Ishikawa (cell line): ENCODE measurements at regions not wholly inside any gene's neighbourhood (a gene's known extent, or its start where the extent isn't known, plus 50 kb on each side); places are given as distances from the start of the nearest gene placed in this dataset.

Experiments used
- CEBPB ChIP-seq: IDR thresholded peaks from 2 replicates; pipeline ENCODE4 v1.6.1; 2012
- CREB1 ChIP-seq: IDR thresholded peaks from 2 replicates; pipeline ENCODE4 v1.6.1; 2012; ENCODE audit warnings: low read depth
- EGR1 ChIP-seq: IDR thresholded peaks from 2 replicates; pipeline ENCODE4 v1.6.1; 2012
- EP300 ChIP-seq: IDR thresholded peaks from 2 replicates; pipeline ENCODE4 v1.6.1; 2012; ENCODE audit warnings: borderline replicate concordance
- FOXM1 ChIP-seq: IDR thresholded peaks from 2 replicates; pipeline ENCODE4 v1.6.1; 2012; ENCODE audit warnings: low read depth, borderline replicate concordance
- NFIC ChIP-seq: IDR thresholded peaks from 2 replicates; pipeline ENCODE4 v1.6.1; 2012
- RAD21 ChIP-seq: IDR thresholded peaks from 2 replicates; pipeline ENCODE4 v1.6.1; 2012; ENCODE audit warnings: low read depth
- TAF1 ChIP-seq: IDR thresholded peaks from 2 replicates; pipeline ENCODE4 v1.6.1; 2012; ENCODE audit warnings: low read depth, mild to moderate bottlenecking
- TCF12 ChIP-seq: IDR thresholded peaks from 2 replicates; pipeline ENCODE4 v1.6.1; 2012; ENCODE audit warnings: low read depth
- TEAD4 ChIP-seq: IDR thresholded peaks from 2 replicates; pipeline ENCODE4 v1.6.1; 2012
- YY1 ChIP-seq: IDR thresholded peaks from 2 replicates; pipeline ENCODE4 v1.6.1; 2012; ENCODE audit warnings: low read depth
- ZBTB7A ChIP-seq: IDR thresholded peaks from 2 replicates; pipeline ENCODE4 v1.6.1; 2012; ENCODE audit warnings: low read depth
- TF ChIP-seq, protein P1 (sequence below): IDR thresholded peaks from 2 replicates; pipeline ENCODE4 v1.6.1; 2012
- TF ChIP-seq, protein P2 (sequence below): IDR thresholded peaks from 2 replicates; pipeline ENCODE4 v1.6.1; 2012
- TF ChIP-seq, protein P3 (sequence below): IDR thresholded peaks from 2 replicates; pipeline ENCODE4 v1.6.1; 2012; ENCODE audit warnings: low read depth, mild to moderate bottlenecking

DNA sequence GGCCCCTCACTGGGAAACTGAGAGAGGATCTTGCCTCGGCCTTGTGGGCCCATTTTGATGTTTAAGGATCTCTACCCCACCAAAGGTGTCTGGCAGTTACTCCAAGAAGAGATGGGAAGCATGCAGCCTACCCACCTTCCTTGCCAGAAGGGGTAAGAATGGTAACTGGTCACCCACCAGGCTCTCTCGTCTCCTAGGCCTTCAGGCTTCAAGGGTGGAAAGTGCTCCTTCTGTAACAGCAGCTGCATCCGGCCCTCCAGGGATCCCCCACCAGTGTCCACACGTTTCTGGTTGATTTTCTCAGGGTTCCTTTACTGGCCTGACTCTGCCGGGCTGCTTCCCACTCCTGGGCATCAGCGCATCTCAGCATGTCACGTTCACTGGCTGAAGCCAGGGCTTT lies 204.4 kb upstream of the IRX1 start:
- TF ChIP-seq YY1 (no peak), TEAD4 (no peak), FOXM1 (no peak), RAD21 (no peak), CREB1 (no peak), CEBPB (no peak), TAF1 (no peak), EP300 (no peak), EGR1 (no peak), NFIC (no peak), TCF12 (no peak)
- TF ChIP-seq, protein P1, sequence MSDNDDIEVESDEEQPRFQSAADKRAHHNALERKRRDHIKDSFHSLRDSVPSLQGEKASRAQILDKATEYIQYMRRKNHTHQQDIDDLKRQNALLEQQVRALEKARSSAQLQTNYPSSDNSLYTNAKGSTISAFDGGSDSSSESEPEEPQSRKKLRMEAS: no peak
- TF ChIP-seq, protein P2, sequence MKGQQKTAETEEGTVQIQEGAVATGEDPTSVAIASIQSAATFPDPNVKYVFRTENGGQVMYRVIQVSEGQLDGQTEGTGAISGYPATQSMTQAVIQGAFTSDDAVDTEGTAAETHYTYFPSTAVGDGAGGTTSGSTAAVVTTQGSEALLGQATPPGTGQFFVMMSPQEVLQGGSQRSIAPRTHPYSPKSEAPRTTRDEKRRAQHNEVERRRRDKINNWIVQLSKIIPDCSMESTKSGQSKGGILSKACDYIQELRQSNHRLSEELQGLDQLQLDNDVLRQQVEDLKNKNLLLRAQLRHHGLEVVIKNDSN: no peak
- TF ChIP-seq, protein P3, sequence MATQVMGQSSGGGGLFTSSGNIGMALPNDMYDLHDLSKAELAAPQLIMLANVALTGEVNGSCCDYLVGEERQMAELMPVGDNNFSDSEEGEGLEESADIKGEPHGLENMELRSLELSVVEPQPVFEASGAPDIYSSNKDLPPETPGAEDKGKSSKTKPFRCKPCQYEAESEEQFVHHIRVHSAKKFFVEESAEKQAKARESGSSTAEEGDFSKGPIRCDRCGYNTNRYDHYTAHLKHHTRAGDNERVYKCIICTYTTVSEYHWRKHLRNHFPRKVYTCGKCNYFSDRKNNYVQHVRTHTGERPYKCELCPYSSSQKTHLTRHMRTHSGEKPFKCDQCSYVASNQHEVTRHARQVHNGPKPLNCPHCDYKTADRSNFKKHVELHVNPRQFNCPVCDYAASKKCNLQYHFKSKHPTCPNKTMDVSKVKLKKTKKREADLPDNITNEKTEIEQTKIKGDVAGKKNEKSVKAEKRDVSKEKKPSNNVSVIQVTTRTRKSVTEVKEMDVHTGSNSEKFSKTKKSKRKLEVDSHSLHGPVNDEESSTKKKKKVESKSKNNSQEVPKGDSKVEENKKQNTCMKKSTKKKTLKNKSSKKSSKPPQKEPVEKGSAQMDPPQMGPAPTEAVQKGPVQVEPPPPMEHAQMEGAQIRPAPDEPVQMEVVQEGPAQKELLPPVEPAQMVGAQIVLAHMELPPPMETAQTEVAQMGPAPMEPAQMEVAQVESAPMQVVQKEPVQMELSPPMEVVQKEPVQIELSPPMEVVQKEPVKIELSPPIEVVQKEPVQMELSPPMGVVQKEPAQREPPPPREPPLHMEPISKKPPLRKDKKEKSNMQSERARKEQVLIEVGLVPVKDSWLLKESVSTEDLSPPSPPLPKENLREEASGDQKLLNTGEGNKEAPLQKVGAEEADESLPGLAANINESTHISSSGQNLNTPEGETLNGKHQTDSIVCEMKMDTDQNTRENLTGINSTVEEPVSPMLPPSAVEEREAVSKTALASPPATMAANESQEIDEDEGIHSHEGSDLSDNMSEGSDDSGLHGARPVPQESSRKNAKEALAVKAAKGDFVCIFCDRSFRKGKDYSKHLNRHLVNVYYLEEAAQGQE: no peak

DNA sequence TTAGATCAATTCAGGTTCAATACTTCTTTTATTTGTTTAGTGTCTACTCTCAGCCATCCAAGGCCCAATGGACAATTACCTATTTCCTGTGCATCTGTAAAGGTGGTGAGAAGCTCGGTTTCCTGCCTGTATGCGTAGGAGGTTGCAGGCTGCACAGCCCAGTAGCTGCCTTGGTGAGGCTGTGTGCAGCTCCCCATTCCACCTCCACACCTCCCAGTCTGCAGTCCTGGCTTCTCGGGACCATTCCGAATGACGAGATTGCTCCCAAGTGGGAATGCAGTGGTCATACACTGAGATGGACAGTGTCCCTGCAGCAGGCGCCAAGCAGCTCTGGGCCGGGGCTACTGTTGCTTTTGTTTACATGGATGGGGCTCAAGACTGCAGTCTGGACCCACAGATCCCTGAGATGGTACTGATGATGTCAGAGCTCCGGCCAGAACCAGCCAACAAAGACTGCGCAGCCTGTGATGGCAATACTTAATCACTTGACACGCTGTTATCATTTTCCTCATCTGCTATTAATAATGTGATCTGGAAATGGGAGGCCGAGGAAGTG lies 206.1 kb upstream of the IRX1 start:
- TF ChIP-seq, protein P3: no peak
- TF ChIP-seq NFIC: no peak
- TF ChIP-seq YY1: no peak
- TF ChIP-seq RAD21: no peak
- TF ChIP-seq, protein P2: no peak
- no peak for TF ChIP-seq ZBTB7A

DNA sequence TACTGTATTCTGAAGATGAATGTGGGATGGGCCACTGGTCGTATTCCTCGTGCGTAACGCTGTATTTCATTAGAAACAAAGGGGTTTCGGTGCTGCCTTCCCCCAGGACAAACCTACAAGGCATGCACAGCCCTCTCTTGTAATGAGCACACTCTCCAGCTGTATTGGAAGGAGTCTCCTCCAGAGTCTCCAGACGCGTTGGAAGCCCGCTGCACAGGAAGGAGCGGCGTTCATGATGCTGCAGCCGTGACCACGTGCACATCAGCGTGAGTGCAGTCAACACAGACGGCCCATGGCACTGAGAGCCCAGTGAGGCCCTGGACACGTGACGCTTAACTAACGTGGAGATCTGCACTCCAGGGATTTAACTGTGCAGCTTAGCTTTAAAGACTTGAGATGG lies 209.0 kb upstream of the IRX1 start:
- TF ChIP-seq TCF12 (no peak), EGR1 (no peak), EP300 (no peak), RAD21 (no peak), CREB1 (no peak), TAF1 (no peak), ZBTB7A (no peak), NFIC (no peak), YY1 (no peak), FOXM1 (no peak), TEAD4 (no peak), CEBPB (no peak)
- TF ChIP-seq, protein P2: no peak
- TF ChIP-seq, protein P1: no peak
- TF ChIP-seq, protein P3: no peak

DNA sequence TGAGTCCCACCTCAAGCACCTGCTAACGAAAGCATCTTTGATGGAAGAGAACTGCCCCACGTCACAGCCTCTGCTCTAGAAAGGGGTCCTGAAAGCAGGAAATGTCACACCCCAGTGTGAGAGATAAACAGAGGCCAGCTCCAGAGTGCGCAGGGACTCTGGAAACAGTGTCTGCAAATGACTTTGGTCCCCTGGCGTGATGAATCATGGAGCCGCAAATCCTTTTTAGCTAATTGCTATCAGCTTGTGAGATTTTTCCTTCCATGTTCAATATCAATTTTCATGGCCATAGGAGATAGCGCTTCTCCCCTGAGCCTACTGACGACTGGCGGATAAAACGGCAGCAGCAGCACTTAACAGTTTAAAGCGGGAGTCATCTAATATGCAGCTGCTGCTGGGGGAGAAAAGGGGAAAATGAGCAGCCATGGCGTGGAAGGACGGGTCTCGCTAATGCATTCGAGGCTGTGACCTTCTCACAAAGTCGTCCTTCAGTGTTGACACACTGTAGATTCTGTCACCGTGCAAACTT lies 209.6 kb upstream of the IRX1 start:
- TF ChIP-seq TCF12 (no peak), FOXM1 (no peak), TEAD4 (no peak), RAD21 (no peak), ZBTB7A (no peak), EGR1 (no peak), CREB1 (no peak), NFIC (no peak), TAF1 (no peak)
- TF ChIP-seq, protein P3: no peak
